ENCODE measurements at regions not wholly inside any gene's neighbourhood (a gene's known extent, or its start where the extent isn't known, plus 50 kb on each side); places are given as distances from the start of the nearest gene placed in this dataset.

DNA sequence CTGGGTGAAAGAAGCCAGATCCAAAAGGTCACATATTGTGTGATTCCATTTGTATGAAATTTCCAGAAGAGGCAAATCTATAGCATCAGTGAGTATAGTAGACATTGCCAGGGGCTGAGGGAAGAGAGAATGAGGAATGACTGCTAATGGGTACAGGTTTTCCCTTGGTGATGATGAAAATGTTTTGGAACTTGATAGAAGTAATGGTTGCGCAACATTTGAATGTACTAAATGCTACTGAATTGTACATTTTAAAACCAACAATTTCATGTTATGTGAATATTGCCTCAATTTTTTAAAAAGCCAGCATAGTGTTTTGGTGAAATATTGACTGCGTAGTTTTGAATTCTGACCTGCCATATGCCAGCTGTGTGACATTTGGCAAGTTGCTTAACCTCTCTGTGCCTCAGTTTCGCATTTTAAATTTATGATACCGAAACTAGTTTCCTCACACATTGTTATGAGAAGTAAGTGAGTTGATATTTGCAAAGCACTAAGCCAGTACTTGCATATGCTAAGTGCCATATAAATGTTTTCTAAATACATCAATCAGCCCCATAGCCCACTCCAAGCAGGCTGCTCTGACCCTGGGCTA is 75.4 kb upstream of the TMEM45B start:
- Histone ChIP-seq H3K9ac (ENCODE audit: low read length) (no peak overlapping the region), H4K20me1 (ENCODE audit: insufficient read depth) (no peaks in the 10 kb centered on the region), H3K27me3 (ENCODE audit: insufficient read depth, low read depth, low read length) (no peaks in the 10 kb centered on the region), H3K9me2 (ENCODE audit: insufficient read depth, low read length) (no peaks in the 10 kb centered on the region), H3K79me2 (replicated peaks; ENCODE audit: insufficient read depth, low read length) (no peaks in the 10 kb centered on the region), H3K36me3 (ENCODE audit: insufficient read depth, low read length) (no peaks in the 10 kb centered on the region), H3K9me3 (ENCODE audit: low read length) (no peaks in the 10 kb centered on the region), H3K27ac (ENCODE audit: low read length) (no peak overlapping the region), H3K4me3 (ENCODE audit: low read length) (no peak overlapping the region), H3F3A (ENCODE audit: insufficient read depth, low read length, poor library complexity, severe bottlenecking) (no peaks in the 10 kb centered on the region), H2AFZ (ENCODE audit: low read depth, low read length) (no peak overlapping the region), H3K4me2 (ENCODE audit: low read length) (no peak overlapping the region)
- TF ChIP-seq RAD21 (conservative IDR thresholded peaks at IDR 0.05) (no peak), POLR2AphosphoS5 (IDR thresholded peaks at IDR 0.05) (no peak), SMC3 (conservative IDR thresholded peaks at IDR 0.05; ENCODE audit: poor library complexity) (no peak), MXI1 (conservative IDR thresholded peaks at IDR 0.05; ENCODE audit: poor library complexity, severe bottlenecking) (no peak), EZH2 (IDR thresholded peaks at IDR 0.05; ENCODE audit: borderline replicate concordance, insufficient read depth, low read length, poor library complexity, severe bottlenecking) (no peak), EP300 (conservative IDR thresholded peaks at IDR 0.05; ENCODE audit: poor library complexity, severe bottlenecking) (no peak), TAF1 (IDR thresholded peaks at IDR 0.05; ENCODE audit: low read depth) (no peak)
- TF ChIP-seq, protein P1, sequence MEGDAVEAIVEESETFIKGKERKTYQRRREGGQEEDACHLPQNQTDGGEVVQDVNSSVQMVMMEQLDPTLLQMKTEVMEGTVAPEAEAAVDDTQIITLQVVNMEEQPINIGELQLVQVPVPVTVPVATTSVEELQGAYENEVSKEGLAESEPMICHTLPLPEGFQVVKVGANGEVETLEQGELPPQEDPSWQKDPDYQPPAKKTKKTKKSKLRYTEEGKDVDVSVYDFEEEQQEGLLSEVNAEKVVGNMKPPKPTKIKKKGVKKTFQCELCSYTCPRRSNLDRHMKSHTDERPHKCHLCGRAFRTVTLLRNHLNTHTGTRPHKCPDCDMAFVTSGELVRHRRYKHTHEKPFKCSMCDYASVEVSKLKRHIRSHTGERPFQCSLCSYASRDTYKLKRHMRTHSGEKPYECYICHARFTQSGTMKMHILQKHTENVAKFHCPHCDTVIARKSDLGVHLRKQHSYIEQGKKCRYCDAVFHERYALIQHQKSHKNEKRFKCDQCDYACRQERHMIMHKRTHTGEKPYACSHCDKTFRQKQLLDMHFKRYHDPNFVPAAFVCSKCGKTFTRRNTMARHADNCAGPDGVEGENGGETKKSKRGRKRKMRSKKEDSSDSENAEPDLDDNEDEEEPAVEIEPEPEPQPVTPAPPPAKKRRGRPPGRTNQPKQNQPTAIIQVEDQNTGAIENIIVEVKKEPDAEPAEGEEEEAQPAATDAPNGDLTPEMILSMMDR (IDR thresholded peaks at IDR 0.05; ENCODE audit: poor library complexity, severe bottlenecking), result no peak
- TF ChIP-seq, protein P2, sequence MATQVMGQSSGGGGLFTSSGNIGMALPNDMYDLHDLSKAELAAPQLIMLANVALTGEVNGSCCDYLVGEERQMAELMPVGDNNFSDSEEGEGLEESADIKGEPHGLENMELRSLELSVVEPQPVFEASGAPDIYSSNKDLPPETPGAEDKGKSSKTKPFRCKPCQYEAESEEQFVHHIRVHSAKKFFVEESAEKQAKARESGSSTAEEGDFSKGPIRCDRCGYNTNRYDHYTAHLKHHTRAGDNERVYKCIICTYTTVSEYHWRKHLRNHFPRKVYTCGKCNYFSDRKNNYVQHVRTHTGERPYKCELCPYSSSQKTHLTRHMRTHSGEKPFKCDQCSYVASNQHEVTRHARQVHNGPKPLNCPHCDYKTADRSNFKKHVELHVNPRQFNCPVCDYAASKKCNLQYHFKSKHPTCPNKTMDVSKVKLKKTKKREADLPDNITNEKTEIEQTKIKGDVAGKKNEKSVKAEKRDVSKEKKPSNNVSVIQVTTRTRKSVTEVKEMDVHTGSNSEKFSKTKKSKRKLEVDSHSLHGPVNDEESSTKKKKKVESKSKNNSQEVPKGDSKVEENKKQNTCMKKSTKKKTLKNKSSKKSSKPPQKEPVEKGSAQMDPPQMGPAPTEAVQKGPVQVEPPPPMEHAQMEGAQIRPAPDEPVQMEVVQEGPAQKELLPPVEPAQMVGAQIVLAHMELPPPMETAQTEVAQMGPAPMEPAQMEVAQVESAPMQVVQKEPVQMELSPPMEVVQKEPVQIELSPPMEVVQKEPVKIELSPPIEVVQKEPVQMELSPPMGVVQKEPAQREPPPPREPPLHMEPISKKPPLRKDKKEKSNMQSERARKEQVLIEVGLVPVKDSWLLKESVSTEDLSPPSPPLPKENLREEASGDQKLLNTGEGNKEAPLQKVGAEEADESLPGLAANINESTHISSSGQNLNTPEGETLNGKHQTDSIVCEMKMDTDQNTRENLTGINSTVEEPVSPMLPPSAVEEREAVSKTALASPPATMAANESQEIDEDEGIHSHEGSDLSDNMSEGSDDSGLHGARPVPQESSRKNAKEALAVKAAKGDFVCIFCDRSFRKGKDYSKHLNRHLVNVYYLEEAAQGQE (IDR thresholded peaks at IDR 0.05; ENCODE audit: borderline replicate concordance), result no peak

DNA sequence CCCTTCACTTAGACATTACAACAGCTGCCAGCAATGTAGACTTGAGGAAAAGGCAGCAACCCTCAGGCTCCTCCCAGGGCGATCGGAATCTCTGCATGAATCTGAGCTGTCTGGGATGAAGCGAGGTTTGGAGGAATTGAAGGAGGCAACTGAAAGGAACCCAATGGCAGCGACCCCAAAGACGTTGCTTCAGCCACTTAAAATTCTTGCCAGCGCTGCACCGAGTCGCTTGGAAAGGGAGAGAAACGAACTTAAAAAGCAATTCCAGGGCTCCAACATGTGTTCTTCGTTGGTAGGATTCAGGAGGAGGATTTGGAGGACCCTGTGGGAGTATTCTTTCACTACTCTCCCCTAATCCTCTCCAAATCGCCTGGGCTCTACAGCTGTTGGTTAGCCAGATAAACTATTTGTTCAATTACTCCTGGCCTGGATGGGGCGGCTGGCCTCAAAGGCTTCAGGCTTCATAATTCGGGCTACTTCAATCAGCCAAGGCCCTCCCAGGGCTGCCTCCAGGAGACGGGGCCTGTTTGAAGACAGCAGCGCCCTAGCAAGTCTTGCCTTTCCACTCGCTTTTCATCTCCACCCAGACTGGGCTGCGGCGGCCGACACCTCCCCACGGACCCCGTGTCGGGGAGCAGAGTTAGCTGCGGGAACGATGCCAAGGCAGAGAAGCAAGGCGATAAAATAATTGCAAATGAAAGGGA is 72.4 kb upstream of the TMEM45B start:
- Histone ChIP-seq H3K4me3 (ENCODE audit: low read length) (no peak overlapping the region), H3K79me2 (replicated peaks; ENCODE audit: insufficient read depth, low read length) (no peaks in the 10 kb centered on the region), H3K36me3 (ENCODE audit: insufficient read depth, low read length) (no peaks in the 10 kb centered on the region), H3F3A (ENCODE audit: insufficient read depth, low read length, poor library complexity, severe bottlenecking) (no peaks in the 10 kb centered on the region), H3K9ac (ENCODE audit: low read length) (no peak overlapping the region), H4K20me1 (ENCODE audit: insufficient read depth) (no peaks in the 10 kb centered on the region), H3K9me3 (ENCODE audit: low read length) (no peaks in the 10 kb centered on the region), H3K27me3 (ENCODE audit: insufficient read depth, low read depth, low read length) (no peaks in the 10 kb centered on the region), H2AFZ (ENCODE audit: low read depth, low read length) (no peak overlapping the region), H3K27ac (ENCODE audit: low read length) (no peak overlapping the region), H3K9me2 (ENCODE audit: insufficient read depth, low read length) (no peaks in the 10 kb centered on the region), H3K4me2 (ENCODE audit: low read length) (no peak overlapping the region)
- TF ChIP-seq MXI1 (conservative IDR thresholded peaks at IDR 0.05; ENCODE audit: poor library complexity, severe bottlenecking) (no peak), RAD21 (conservative IDR thresholded peaks at IDR 0.05) (no peak), EP300 (conservative IDR thresholded peaks at IDR 0.05; ENCODE audit: poor library complexity, severe bottlenecking) (no peak), EZH2 (IDR thresholded peaks at IDR 0.05; ENCODE audit: borderline replicate concordance, insufficient read depth, low read length, poor library complexity, severe bottlenecking) (no peak), SMC3 (conservative IDR thresholded peaks at IDR 0.05; ENCODE audit: poor library complexity) (no peak), TAF1 (IDR thresholded peaks at IDR 0.05; ENCODE audit: low read depth) (no peak), POLR2AphosphoS5 (IDR thresholded peaks at IDR 0.05) (no peak)
- TF ChIP-seq, protein P2 (IDR thresholded peaks at IDR 0.05; ENCODE audit: borderline replicate concordance), result no peak
- TF ChIP-seq, protein P1 (IDR thresholded peaks at IDR 0.05; ENCODE audit: poor library complexity, severe bottlenecking), result no peak
